Renal pelvis (tissue), 1 donor: ENCODE measurements at regions not wholly inside any gene's neighbourhood (a gene's known extent, or its start where the extent isn't known, plus 50 kb on each side); places are given as distances from the start of the nearest gene placed in this dataset.
"Not testable (repeated sequence)": the region's sequence is repeated elsewhere in the genome, so short reads cannot be mapped to it uniquely, and the experiment has no call there.

Experiments used
- DNase-seq: peaks from one replicate; pipeline ENCODE4 v3.0.0-alpha.2; 2013

GRCh38 chr7:73918926-73919693, 58.2 kb downstream of the TMEM270 start:
- DNase-seq = no peak

- DNase-seq = no peak
These were observed 58.9 kb downstream of the TMEM270 start for GRCh38 chr7:73919694-73920375.

- no peak for DNase-seq
These were observed 59.6 kb downstream of the TMEM270 start for GRCh38 chr7:73920406-73921134.

GRCh38 chr7:73921623-73922528, 60.9 kb downstream of the TMEM270 start:
- DNase-seq = no peak

- DNase-seq = not testable (repeated sequence)
These were observed 67.7 kb downstream of the TMEM270 start for GRCh38 chr7:73928644-73929043.

- DNase-seq = no peak
These were observed 70.5 kb downstream of the TMEM270 start for GRCh38 chr7:73931502-73931901.

GRCh38 chr7:73932364-73932763, 71.4 kb downstream of the TMEM270 start:
- no peak for DNase-seq

GRCh38 chr7:73933091-73933490, 72.1 kb downstream of the TMEM270 start:
- no peak for DNase-seq

GRCh38 chr7:73936967-73937366, 76.0 kb downstream of the TMEM270 start:
- no peak for DNase-seq

GRCh38 chr7:73937650-73938049, 76.7 kb downstream of the TMEM270 start:
- not testable (repeated sequence) for DNase-seq

- no peak for DNase-seq
These were observed 78.6 kb downstream of the TMEM270 start for GRCh38 chr7:73939528-73939927.

- no peak for DNase-seq
These were observed 79.8 kb downstream of the TMEM270 start for GRCh38 chr7:73940701-73941238.

- no peak for DNase-seq
These were observed 81.0 kb downstream of the TMEM270 start for GRCh38 chr7:73941836-73942551.

- no peak for DNase-seq
These were observed 83.0 kb upstream of the ELN start for GRCh38 chr7:73945022-73945421.

- DNase-seq = no peak
These were observed 79.7 kb upstream of the ELN start for GRCh38 chr7:73948287-73948686.

- no peak for DNase-seq
These were observed 75.7 kb upstream of the ELN start for GRCh38 chr7:73952266-73952665.

- no peak for DNase-seq
These were observed 73.8 kb upstream of the ELN start for GRCh38 chr7:73954181-73954580.

- DNase-seq = no peak
These were observed 73.1 kb upstream of the ELN start for GRCh38 chr7:73954861-73955260.

- DNase-seq = no peak
These were observed 67.4 kb upstream of the ELN start for GRCh38 chr7:73960548-73960947.

GRCh38 chr7:73961991-73962390, 66.0 kb upstream of the ELN start:
- not testable (repeated sequence) for DNase-seq
